ENCODE measurements at regions not wholly inside any gene's neighbourhood (a gene's known extent, or its start where the extent isn't known, plus 50 kb on each side); places are given as distances from the start of the nearest gene placed in this dataset.
A peak's percentile ranks its signal among the peaks of the same experiment; 100 is the strongest.
"Not testable (repeated sequence)": the region's sequence is repeated elsewhere in the genome, so short reads cannot be mapped to it uniquely, and the experiment has no call there.

DNA sequence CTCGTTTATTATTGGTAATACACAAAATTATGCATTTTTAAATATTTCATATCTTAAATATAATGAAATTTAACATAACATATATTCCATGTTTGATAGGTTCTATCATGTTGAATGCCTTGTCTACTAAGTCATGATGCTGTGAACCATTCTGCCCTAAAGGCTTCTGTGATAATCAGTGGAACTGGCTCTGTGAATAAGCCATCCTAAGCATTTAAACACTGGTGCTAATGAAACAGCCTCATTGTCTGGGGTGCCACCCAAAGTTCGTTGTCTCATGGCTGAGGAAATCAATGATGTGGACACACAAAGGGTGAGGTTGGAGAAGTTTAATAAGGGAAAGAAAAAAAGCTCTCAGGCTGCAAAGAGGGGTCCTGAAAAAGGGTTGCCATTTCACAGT, 264.7 kb upstream of the ZRANB2 start:
- DNase-seq: no peak
- H3K9me3 ChIP-seq: no peaks in the 10 kb centered on the region
- H3K27me3 ChIP-seq: no peaks in the 10 kb centered on the region
- no peak overlapping the region for H3K4me3 ChIP-seq
- H3K36me3 ChIP-seq: no peaks in the 10 kb centered on the region

DNA sequence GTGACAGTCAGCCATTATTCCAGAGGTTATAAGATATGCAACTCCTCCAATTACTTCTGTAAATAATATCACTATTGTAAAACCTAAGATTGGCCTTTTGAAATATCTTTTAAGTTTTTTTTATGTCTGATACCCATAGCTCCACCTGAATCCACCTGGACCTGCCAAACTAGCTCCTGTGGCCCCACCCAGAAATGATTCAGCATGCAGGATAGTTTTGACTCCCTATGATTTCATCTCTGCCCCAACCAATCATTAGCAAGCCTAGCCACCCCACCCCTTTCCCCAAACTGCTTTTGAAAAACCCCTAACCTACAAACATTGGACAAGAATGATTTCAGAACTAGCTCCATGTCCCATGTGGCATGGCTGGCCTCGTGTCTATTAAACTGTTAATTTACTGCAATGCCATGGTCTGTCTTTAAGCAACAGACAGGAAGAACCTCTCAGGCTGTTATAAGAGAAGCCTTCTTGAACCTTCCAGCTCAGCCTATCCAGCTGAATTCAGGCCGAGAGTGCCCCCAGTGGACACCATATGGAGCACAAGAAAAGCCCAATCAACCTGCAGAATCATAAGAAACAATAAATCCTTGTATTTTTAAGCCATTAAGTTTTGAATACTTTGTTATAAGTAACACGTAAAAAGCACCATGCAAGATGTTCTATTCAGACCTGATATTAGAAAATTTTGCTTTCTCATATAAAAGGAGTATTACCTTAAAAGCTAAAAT, 263.0 kb upstream of the ZRANB2 start:
- H3K9me3 ChIP-seq: peaks cover 8% of the 10 kb centered on the region
- no peaks in the 10 kb centered on the region for H3K27me3 ChIP-seq
- DNase-seq: no peak
- no peak overlapping the region for H3K4me3 ChIP-seq
- no peaks in the 10 kb centered on the region for H3K36me3 ChIP-seq

DNA sequence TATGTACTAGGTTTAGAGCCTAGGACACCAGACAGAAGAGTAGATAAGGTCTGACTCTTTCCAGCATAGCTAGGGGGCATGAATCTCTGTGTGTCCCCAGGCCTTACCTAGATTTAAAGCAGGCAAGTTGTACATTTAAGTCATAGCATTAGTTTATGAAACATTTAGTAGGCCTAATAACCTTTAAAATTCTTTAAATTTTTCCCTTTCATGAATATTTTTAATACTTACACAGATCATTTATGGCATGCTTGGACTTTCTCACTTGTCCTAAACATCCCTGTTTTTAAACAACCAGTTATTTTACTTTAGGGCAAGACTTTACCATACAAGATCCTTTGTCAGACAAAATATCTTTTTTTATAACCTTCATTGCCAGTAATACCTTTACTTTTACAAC, 258.4 kb upstream of the ZRANB2 start:
- H3K4me3 ChIP-seq: no peak overlapping the region
- H3K36me3 ChIP-seq: no peaks in the 10 kb centered on the region
- DNase-seq: no peak
- no peaks in the 10 kb centered on the region for H3K27me3 ChIP-seq
- peaks cover 12% of the 10 kb centered on the region for H3K9me3 ChIP-seq

DNA sequence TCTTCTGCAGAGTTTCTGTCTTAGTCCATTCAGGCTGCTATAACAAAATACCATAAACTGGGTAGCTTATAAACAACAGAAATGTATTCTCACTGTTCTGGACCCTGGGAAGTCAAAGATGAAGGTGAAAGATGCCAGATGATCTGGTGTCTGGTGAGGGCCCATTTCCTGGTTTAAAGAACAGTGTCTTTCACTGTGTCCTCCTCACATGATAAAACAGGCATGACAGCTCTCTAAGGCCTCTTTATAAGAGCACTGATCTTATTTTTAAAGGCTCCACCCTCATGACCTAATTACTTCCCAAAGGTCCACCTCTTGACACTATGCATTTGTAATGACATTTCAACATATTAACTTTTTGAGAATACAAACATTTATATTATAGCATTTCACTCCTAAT, 250.2 kb upstream of the ZRANB2 start:
- H3K9me3 ChIP-seq: no peaks in the 10 kb centered on the region
- DNase-seq: no peak
- no peaks in the 10 kb centered on the region for H3K36me3 ChIP-seq
- no peaks in the 10 kb centered on the region for H3K27me3 ChIP-seq
- H3K4me3 ChIP-seq: no peak overlapping the region

DNA sequence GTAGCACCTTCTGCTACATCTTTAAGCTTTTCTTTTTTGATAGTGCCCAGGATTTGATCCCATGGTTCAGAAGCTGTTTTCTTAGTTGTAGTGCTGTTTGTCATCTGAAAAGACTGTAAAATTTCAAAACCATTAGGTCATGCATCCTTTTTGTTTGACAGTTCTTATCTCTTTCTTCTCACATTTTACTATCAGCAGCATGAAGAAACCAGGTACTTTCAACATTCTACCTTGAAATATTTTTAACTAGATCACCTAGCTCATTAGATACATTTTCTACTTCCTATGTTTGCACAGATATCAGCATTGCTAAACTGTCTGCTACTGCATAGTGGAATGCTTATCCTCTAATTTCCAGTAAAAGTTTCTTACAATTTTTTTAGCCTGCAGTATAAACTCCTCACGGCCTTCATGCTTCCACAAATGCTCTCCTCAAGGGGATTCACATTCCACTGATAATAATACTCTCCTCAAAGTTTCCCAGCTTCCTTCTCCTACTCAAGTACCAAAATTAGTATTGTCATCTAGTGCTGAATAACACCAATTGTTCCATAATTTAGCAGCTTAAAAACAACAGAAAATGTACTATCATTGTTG, 243.9 kb upstream of the ZRANB2 start:
- Histone ChIP-seq H3K27me3 (no peaks in the 10 kb centered on the region), H3K9me3 (no peaks in the 10 kb centered on the region), H3K36me3 (no peaks in the 10 kb centered on the region), H3K4me3 (no peak overlapping the region)
- DNase-seq: no peak

DNA sequence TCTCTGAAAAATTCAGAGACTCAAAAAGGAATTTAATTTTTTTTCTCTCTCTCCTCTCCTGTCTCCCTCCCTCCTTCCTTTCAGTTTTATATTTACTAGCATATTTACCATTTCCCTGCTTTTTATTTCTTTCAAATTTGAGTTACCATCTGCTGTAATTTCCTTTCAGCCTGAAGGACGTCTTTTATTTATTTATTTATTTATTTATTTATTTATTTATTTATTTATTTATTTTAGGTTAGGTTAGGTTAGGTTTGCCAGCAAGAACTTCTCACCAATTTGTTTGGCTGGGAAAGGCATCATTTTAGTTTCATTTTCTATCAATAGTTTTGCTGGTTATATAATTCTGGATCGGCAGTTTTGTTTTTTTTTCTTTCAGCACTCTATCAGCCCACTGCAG, 231.7 kb upstream of the ZRANB2 start:
- Histone ChIP-seq H3K27me3 (no peaks in the 10 kb centered on the region), H3K4me3 (peak overlapping the region; percentile 9), H3K9me3 (no peaks in the 10 kb centered on the region), H3K36me3 (no peaks in the 10 kb centered on the region)
- DNase-seq: no peak

DNA sequence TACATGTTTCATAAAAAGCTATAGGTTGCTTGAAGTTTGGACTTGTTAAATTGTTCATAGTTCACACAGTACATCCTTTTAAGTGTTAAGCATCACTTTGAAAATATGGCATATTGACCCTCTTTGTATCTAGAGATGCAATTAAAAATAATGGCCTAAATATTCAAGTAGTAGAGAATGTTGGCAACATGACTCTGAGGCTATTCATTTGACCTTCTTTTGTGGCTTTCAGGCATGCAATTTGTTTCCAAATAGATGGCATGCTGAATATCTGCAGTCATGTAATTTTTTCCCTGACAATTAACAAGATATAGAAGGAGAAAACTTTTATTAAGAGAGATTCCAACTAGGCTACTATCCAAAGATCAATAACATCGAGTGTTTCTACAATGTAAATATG, 230.5 kb upstream of the ZRANB2 start:
- Histone ChIP-seq H3K27me3 (no peaks in the 10 kb centered on the region), H3K9me3 (no peaks in the 10 kb centered on the region), H3K4me3 (no peak overlapping the region), H3K36me3 (no peaks in the 10 kb centered on the region)
- no peak for DNase-seq

DNA sequence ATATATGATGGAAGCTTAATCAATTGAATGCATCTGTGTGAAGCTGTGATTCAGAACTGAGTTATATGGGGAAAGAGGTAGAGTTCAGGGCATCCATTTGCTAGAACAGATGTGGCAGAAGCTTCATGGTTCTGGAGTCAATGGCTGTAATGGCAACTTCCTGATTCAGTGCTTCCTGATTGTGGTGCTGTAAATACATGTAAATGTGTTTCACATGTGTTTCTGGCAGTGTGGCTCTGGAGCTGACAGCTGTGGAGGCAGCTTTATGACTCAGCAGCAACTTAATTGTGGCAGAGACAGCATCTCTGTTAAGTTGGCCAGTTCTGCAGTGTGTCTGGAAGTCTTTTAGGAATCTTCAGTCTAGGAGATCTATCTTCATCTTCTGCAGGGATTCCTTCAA, 226.6 kb upstream of the ZRANB2 start:
- DNase-seq: peak; percentile 38
- H3K36me3 ChIP-seq: no peaks in the 10 kb centered on the region
- no peaks in the 10 kb centered on the region for H3K27me3 ChIP-seq
- H3K9me3 ChIP-seq: no peaks in the 10 kb centered on the region
- no peak overlapping the region for H3K4me3 ChIP-seq

DNA sequence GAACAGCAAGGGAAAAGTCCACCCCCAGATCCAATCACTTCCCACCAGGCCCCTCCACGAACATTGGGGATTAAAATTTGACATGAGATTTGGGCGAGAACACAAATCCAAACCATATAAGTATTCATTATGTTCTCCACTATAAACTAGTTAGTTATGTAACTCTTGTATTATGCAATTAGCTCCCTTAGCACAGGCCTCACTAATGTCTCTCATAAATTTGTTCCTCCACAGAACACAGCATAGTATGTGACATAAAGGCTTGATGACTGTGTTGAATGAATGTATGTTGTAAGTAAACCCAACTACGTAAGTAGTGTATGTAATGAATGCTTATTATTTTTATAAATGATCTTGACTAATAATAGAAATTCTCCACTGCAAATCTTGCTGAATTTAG, 223.3 kb upstream of the ZRANB2 start:
- no peak overlapping the region for H3K4me3 ChIP-seq
- no peaks in the 10 kb centered on the region for H3K9me3 ChIP-seq
- H3K36me3 ChIP-seq: no peaks in the 10 kb centered on the region
- DNase-seq: no peak
- no peaks in the 10 kb centered on the region for H3K27me3 ChIP-seq

DNA sequence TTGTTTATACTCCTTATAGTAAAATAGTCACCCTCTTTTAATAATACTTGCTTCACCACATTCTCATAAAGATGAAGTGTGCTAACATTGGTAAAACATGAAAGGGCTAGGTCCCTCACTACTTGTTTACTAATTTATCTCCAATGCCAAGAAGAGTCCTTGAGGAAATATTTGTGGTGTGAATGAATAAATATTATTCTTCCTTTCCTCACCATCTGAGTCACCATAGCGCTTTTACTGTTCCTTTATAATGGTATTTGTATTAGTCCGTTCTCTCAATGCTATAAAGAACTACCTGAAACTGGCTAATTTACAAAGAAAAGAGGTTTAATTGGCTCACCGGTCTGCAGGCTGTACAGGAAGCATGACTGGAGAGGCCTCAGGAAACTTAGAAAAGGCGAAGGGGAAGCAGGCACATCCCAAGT, 222.8 kb upstream of the ZRANB2 start:
- H3K27me3 ChIP-seq: no peaks in the 10 kb centered on the region
- H3K36me3 ChIP-seq: no peaks in the 10 kb centered on the region
- no peak for DNase-seq
- H3K9me3 ChIP-seq: no peaks in the 10 kb centered on the region
- H3K4me3 ChIP-seq: no peak overlapping the region

DNA sequence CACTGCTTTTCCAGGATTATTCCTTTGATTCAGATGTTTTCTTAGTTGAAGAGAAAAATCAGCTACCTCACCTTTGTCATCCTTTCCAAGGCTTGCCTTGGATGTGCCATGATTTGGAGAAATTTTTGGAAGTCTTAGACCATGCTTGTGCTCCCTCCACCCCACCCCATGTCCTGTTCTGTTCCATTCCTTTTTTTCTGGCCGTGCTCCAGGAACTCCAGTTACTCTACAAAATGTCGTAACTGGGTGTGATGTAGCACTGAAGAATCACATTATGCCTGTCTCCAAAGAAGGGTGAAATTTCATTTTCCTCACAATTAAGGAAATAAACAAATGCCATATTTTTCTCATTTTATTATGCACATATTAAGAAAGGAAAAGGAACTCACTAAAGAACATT, 217.8 kb upstream of the ZRANB2 start:
- Histone ChIP-seq H3K9me3 (no peaks in the 10 kb centered on the region), H3K36me3 (no peaks in the 10 kb centered on the region), H3K4me3 (no peak overlapping the region), H3K27me3 (no peaks in the 10 kb centered on the region)
- no peak for DNase-seq

DNA sequence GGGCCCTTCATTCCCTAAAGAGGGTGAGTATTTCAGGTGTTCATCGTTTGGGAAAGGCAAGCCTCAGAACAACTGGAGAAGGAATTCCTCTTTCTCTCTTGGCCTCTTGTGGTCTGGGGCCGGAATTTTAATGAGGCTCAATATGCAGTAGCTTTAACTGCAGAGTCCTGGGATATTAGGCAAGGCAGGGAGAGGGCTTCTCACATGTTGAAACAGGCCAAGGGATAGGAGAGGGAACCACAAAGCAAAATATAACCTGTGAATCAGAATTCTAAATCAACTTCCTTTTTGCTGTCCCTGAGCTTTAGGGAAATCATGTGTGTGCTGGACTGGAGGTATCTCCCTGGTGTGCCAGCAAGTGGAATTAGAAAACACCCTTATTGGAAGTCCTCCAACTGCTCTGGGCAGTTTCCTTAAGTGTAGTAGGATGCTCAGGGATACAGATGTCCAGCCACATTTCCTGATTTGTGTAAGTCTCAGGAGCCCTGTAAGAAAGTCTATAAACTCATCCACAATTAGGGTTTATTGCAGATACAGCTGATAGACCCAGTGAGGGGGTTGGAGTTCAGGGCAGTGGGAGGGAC, 215.8 kb upstream of the ZRANB2 start:
- Histone ChIP-seq H3K4me3 (no peak overlapping the region), H3K27me3 (no peaks in the 10 kb centered on the region), H3K9me3 (no peaks in the 10 kb centered on the region), H3K36me3 (no peaks in the 10 kb centered on the region)
- no peak for DNase-seq

DNA sequence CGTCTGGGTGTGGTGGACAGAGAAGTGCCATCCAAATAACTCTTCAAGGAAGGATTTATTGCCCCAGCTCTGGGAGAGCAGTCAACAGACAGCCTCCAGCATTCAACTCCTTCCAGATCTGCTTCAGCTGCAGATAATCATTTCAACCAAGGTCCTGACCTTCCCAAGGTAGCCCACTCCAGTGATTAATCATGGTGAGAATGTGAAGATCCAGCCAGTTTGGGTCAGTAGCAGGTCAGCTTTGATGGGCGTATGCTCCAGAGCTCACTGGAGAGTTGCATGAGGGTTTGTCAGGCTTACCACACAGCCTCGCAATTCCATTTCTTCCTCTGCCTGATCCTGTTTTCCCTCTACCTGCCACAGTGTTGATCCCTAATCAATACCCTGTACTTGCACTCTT, 214.5 kb upstream of the ZRANB2 start:
- Histone ChIP-seq H3K36me3 (no peaks in the 10 kb centered on the region), H3K9me3 (no peaks in the 10 kb centered on the region), H3K27me3 (no peaks in the 10 kb centered on the region), H3K4me3 (no peak overlapping the region)
- DNase-seq: no peak

DNA sequence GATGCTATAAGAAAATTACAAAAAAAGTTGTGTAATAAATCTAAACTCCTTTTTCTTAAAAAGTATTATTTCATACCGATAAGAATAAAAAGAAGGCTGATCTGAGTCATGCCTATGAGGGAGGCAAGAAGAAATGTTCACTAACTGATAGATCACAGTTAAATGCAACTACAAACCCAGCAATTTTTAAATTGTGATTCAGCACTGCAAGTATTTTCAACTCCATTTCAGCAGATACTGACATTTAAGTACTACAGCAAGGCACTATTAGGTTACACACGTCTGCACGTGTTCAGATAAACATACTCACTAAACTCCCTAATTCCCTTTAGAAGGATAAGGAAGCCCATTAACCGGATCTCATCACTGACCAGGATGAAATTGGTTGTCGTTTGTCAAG, 213.3 kb upstream of the ZRANB2 start:
- Histone ChIP-seq H3K9me3 (no peaks in the 10 kb centered on the region), H3K4me3 (no peak overlapping the region), H3K36me3 (no peaks in the 10 kb centered on the region), H3K27me3 (no peaks in the 10 kb centered on the region)
- no peak for DNase-seq

DNA sequence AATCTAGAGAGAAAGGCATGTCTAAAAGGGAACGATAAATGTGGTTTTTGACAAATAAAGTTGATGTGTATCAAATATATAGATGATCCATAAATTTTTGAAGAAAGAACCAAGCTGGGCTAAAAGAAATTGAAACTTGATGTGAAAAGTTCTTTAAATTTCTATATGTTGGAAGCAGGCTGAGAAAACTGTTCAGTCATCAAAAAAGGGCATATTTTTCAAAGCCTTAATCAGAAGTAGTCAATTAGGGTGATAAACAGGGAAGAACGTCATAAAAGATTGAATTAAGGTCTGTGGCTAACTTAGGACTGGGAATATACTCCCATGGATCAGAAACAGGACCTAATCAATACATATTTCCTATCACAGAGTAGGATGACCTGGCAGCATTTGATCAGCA, 211.4 kb upstream of the ZRANB2 start:
- Histone ChIP-seq H3K4me3 (no peak overlapping the region), H3K27me3 (no peaks in the 10 kb centered on the region), H3K36me3 (no peaks in the 10 kb centered on the region), H3K9me3 (no peaks in the 10 kb centered on the region)
- no peak for DNase-seq

DNA sequence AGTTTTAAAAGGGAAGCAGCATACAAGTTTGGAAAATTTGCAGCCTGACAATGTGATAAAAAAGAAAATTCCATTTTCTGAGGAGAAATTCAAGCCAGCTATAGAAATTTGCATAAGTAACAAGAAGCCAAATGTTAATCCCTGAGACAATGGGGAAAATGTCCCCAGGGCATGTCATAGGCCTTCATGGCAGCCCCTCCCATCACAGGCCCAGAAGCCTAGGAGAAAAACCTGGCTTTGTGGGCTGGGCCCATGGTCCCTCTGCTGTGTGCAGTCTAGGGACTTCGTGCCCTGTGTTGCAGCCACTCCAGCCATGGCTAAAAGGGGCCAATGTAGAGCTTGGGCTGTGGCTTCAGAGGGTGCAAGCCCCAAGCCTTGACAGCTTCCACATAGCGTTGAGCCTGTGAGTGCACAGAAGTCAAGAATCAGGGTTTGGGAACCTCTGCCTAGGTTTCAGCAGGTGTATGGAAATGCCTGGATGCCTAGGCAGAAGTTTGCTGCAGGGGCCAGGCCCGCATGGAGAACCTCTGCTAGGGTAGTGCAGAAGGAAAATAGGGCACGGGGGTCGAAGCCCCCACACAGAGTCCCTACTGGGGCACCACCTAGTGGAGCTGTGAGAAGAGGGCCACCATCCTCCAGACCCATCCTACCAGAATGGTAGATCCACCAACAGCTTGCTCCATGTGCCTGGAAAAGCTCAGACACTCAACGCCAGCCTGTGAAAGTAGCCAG, 209.8 kb upstream of the ZRANB2 start:
- H3K9me3 ChIP-seq, H3K36me3 ChIP-seq, DNase-seq, H3K4me3 ChIP-seq, H3K27me3 ChIP-seq: not testable (repeated sequence)

DNA sequence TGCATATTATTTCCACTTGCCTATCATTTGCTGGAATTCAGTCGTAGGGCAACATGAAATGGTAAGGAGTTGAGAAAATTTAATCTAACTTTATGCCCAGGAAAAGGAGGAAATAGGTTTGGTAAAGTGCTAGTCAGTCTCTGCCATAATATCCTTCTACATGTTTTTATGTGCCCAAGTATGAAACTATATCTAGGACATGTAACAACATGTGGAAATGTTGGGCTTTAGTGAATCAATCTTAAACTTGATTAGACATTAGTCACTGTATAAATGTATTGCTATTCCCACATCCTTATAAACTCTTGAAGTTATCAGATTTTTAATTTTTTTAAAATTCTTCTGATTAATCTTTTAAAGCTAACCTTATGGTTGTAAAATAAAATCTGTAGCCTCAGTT, 204.7 kb upstream of the ZRANB2 start:
- Histone ChIP-seq H3K27me3 (no peaks in the 10 kb centered on the region), H3K36me3 (no peaks in the 10 kb centered on the region), H3K4me3 (no peak overlapping the region), H3K9me3 (no peaks in the 10 kb centered on the region)
- no peak for DNase-seq

DNA sequence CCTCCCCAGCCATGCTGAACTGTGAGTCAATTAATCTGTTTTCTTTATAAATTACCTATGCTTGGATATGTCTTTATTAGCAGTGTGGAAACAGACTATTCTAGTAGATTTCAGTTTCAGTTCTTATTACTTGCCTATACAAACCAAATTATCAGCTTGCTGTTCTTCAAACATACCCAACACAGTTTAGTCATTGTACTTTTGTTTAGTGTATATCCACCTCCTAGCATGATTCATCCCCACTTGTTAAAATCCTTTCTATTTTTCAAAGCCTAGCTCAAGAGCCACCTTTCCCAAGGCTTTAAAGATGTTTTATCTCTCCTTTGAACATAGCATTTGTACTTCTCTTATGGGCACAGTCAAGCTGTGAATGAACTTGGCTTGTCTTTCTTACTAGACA, 195.6 kb upstream of the ZRANB2 start:
- no peaks in the 10 kb centered on the region for H3K27me3 ChIP-seq
- H3K36me3 ChIP-seq: no peaks in the 10 kb centered on the region
- no peaks in the 10 kb centered on the region for H3K9me3 ChIP-seq
- DNase-seq: no peak
- H3K4me3 ChIP-seq: no peak overlapping the region

Measured in MG63 (cell line).